Activated CD4-positive, alpha-beta T cell treated with anti-CD3 and anti-CD28 coated beads, Interleukin-2, amount 50 U/mL, for 24 hours (primary cell): ENCODE measurements at regions not wholly inside any gene's neighbourhood (a gene's known extent, or its start where the extent isn't known, plus 50 kb on each side); places are given as distances from the start of the nearest gene placed in this dataset.

Experiments used
- DNase-seq, 2 donors: peaks; one replicate each; pipeline ENCODE4 v3.0.0-alpha.2; 2020; ENCODE audit warnings: low read depth in 1 of 2, low spot score in 1 of 2

DNA sequence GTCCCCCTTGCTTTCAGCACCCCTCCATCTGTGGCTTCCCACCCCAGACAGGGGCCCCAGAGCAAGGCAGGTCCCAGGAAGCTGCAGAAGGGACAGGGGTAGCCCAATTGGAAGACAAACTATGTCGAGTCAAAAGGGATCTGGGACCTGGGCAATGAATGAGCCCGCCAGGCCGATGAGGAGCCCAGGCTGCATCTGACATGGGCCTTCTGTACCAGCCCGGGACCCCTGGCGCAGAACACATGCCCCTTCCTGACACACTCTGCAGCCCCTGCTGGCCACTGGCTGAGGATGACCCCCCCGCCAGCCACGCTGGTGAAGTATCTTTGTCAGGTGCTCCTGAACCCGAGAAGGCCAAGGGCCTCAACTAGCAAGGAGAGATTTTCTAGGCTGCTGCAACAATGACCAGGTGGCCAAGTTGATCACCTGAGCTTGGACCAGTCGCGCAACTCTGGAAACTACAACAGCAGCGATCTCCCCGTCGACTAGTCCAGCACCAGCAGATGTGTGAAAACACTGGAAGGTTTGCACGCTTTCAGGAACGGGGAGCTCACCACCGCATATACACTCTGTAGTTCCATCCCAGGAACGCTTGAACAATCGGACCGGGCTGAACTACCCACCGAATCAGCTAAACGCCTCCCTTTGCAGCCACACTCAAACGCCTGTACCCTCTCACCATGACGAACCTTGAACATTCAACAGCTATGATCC is 119.0 kb downstream of the NCOR2 start:
- no peak for DNase-seq

DNA sequence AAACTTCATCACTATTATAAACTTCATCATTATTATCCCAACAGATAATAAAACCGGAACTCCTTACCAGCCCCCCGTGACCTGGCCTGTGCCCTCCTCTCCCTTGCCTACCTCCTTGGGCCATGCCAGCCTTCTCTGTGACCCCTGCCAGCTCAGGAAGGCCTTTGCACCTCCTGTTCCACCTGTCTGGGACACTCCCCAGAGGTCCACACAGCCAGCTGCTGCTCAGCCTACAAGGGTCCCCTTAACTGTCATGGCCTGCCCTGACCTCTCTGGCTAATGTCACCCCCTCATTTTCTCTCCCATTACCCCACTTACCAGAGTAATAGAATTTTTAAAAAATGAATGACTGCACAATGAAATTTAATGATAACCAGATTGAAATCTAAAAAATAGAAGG is 121.0 kb downstream of the NCOR2 start:
- DNase-seq = no peak

DNA sequence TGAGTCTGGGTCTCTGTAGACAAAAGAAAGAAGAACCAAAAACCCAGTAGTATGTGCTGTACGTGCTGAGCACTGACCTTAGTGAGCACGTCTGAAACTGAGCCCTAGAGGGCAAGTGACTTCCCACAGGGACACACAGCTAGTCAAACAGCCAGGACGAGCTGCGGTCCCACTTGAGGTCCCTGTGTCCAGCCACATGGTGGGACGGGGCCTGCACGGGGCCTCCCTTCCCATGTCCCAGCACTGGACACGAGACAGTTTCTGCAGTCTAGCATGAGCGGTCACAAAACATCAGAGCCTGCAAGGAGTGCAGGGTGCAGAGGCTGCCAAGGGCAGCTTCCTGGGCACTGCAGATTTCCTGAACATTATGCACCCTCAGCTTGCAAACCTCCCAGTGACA is 121.6 kb downstream of the NCOR2 start:
- DNase-seq = no peak

DNA sequence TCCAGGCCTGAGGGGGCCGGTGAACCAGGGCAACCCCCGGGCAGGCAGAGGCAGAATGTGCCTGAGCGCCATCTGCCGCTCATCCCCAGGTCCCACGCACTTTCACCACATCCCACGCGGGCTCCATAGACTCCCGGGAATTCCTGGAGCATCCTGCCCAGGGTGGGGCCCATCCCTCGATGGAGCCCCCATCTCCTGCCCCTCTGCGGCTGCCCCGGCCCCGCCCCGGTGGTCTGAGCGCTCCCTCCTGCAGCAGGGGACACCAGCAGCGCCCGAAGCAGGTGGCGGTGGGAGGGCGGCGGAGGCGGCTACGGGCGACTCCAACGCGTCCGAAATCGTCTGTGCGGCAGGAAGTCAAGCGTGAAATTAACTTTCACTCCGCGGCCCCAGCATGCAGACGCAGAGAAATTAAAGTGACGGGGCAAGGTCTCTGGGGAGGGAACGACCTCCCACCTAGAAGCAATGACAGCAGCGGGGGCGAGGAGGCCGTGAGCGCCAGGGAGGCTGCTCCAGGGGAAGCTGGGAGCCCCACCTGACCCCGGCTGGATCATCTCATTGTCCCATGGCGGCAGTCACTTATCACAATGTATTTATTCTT is 122.2 kb downstream of the NCOR2 start:
- no peak for DNase-seq

DNA sequence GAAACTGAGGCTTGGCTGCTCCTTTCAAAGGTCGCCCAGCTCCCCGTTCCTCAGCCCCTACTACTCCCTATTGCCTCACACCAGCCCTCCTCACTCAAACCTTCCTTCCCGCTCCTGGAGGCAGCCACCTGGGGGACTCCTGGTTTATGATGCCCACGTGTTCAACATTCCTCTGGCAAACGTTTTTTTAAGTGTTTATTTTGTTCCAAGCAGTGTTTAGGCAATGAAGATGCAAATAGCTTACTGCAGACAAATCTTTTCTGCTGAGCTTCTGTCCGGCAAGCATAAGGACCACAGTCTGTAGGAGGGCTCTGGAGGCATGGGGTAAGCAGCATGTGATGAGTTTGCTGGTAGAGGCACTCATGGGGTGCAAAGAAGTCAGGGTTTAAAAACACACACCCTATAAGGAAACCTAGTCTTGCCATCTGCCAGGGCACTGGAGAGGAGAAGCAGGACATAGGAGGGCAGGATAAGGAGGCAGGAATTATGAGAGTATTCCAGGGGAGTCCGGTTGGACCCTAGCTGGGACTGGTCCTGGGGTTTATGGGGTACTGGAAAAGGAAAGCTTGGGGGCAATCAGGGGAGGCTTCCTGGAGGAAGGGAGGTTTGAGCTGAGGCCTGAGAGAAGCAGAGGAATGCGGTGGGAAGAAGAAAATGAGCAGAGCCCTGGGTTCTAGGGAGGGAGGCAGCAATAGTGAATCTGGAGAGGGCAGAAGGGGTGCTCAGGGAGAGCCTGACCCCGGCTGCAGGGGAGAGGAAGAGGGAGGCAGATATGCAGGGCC is 123.3 kb downstream of the NCOR2 start:
- DNase-seq = no peak

DNA sequence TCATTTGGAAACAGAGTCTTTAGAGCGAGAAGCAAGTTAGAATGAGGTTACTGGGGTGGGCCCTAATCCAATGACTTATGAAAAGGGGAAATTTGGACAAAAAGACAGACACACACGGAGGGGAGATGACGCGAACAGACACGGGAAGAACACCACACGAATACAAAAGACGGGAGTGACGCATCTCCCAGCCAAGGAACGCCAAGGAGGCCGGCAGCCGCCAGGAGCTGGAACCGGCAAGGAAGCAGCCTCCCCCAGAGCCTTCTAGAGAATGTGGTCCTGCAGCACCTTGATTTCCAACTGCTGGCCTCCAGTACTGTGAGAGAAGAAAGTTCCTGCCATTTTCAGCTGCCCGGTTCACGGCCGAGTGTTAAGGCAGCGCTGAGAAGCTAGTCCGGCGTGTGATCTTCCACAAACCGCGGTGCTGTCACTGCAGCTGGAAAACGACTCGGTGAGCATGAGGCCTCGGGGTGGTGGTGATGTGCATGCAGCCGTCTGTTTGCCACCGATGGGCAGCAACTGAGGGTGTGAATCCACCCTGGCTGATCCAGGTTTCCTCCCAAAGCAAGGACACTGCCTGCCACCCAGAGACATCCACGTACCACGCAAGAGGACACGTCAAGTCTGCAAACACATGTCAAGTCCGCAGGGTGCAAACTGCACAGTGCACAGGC is 124.5 kb downstream of the NCOR2 start:
- DNase-seq = no peak

DNA sequence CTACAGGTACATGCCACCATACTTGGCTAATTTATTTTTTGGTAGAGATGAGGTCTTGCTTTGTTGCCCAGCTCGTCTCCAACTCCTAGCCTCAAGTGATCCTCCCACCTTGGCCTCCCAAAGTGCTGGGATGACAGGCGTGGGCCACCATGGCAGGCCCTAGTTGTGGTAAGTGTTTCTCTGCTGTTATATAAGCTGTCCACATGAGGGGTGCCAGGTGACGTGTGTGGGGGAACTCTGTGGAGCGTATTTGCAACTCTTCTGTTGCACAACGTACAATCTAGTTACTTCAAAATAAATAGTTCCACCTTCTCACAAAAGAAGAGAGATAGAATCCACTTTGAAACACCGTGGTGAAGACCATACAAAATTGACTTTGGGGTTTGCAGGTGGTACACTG is 125.1 kb downstream of the NCOR2 start:
- DNase-seq = no peak

DNA sequence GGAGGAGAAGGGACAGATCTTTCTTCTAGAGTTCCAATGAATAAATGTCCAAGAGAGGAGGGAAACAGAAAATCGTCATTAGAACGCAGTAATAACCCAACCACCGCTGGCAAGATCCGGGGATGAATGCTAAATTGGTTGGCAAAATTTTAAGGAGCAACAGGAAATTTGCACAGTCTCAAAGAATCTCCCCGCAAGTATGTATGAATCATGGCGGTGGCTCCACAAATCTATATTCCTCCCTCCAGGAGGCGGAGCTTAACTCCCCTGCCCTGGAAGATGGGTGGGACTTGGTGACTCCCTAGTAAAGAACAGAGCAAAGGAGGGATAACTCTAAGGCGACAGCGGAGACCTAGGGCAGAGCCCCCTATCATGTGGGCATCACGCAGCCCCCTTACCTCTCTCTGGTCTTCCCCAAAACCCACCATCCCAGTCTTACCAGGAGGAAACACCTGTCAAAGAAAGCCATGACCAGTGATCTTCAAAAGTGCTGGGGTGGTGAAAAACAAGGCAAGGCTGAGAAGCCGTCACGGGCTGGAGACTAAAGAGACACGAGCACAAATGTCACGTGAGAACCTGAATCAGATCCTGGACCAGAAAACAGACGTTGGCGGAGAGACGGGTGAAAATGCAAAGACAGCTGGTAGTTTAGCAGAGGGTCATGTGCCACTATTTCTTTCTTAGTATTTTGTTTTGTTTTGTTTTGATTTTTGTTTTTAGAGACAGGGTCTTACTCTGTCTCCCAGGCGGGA is 125.8 kb downstream of the NCOR2 start:
- DNase-seq = no peak

DNA sequence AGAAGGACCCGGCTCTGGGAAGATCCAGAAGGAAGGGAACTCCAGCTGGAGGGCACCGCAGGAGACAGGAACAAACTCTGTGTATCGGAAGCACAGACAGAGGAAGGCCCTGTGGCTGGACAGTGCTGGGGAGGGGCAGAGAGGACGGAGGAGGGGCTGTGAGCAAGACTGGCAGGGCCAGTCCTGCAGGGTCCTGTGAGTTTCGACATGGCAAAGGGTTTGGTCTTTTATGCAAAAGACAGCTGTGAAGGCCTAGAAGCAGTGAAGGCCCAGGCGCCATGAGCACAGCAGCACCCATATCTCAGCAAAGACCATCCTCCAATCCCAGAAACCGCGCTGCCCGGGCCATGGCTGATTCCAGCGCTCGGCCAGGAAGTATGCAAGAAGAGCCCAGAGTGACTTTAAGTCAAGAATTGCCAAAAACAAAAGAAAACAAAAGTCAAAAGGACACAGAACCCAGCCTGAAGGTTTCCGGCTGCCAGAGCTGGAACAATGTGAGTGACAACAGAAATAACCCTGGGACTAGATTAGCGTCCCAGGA is 126.5 kb downstream of the NCOR2 start:
- DNase-seq = no peak

DNA sequence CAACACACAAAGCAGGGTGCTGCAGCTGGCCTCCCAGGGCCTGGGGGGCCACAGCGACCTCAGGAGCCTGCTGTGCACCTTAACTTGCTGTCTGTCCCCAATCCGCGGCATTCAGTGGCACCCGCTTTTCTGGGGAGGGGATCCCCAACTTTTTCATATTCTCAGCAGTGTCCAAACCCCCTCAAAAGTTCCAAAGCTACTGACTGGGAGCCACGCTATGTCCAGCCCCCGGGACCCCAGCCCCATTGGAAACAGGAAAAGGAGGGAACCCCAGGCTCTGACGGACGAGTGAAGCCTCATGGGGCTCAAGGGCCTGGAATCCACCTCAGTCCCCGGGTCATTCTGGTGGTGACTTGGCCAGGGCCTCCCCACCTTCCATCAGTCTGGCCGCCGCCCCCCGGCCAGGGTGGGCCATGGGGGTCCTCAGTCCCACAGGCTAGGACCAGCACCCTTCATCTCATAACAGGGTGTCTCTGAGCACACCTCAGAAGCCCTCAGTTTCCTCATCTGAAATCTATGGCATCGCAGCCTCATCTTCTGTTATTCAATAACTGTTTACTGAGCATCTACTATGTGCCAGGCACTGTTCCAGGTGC is 127.3 kb downstream of the NCOR2 start:
- no peak for DNase-seq

DNA sequence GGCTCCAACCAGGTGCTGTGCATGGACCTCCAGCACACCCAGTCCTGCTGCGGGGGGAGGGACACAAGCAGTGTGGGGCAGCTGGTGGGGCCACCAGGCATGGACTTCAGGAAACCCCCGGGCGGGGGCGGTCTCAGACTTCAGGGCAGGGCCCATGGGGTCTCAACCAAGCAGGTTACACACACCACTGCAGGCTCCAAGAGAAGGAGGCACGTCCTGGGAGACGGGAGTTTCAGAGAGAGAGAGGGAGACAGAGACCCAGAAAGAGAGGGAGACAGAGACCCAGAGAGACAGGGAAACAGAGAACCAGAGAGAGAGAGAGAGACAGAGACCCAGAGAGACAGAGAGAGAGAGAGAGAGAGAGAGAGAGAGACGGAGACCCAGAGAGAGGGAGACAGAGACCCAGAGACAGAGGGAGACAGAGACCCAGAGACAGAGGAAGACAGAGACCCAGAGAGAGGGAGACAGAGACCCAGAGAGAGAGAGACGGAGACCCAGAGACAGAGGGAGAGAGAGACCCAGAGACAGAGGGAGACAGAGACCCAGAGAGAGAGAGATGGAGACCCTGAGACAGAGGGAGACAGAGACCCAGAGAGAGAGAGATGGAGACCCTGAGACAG is 128.9 kb downstream of the NCOR2 start:
- DNase-seq = no peak

DNA sequence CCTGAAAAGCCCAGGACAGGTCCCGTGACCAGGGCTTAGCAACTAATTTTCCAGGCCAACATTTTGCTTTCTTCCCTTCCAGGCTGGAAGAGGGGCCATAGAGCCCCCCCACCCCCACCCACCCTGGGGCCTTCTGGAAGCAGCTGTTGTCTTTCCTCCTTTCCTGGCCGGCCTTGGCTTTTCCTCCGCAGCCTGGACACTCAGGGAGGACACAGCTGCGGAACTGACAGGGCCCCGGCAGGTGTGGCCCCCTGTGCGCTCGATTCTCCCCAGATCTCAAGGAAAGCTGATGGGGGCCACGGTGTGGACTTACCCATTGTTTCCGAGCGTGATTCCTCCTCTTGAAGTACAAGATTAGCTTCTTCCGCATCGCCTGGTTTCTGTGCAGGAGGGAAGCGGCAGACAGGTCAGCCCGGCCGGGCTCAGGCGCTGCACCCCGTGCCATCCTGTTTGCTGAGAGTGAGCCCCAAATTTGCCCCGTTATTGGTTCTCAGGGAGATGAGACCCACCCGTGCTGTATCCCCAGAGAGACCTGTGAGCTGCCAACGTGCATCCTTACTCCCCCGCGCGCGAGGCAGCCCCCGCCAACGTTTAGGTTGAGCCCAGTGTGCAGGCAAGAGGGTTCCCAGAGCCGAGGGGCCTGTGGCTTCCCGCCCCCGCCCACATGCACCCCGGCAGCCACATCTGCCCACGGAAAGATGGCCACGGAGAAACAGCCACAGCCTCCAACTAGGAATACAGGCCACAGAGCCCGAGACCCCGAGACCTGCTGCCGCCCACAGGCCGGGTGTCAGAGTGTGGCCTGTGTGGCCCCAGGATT is 129.6 kb downstream of the NCOR2 start:
- no peak for DNase-seq

DNA sequence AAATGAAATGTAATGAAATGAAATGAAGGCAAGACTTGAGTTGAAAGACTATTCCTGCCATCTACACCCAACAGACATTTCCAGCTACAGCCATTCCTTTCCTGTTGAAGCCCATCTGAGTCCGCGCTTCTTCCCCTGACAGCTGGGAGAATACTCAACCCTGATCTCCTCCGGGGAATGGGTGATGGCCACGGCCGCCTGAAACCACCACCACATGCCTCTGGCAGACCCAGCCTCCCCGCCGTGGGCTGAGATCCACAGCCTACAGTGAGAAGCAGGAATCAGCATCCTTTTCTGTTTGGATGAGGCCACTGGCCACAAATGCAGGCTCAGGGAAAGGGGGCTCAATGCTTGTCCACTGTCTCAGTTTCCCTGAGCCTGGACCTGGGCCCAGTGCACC is 130.3 kb downstream of the NCOR2 start:
- DNase-seq = no peak

DNA sequence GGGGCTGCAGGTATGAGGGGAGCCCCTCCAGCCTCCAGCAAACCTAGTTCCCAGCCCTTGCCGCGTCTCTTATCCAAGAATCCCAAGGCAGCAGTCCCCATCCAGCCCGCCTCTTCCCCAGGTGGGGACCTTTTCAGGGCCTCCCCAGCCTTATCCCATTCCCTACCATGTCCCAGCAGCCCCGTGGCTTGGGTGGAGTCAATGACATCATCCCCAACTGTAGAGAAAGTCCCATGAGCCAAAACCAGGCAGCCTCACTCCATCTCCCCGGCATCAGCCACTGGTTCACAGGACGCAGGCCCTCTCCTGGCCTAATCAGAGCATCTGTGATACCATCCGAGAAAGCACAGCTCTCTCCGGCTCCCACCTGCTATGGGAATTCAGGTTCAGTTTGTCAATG is 131.0 kb downstream of the NCOR2 start:
- DNase-seq = no peak

DNA sequence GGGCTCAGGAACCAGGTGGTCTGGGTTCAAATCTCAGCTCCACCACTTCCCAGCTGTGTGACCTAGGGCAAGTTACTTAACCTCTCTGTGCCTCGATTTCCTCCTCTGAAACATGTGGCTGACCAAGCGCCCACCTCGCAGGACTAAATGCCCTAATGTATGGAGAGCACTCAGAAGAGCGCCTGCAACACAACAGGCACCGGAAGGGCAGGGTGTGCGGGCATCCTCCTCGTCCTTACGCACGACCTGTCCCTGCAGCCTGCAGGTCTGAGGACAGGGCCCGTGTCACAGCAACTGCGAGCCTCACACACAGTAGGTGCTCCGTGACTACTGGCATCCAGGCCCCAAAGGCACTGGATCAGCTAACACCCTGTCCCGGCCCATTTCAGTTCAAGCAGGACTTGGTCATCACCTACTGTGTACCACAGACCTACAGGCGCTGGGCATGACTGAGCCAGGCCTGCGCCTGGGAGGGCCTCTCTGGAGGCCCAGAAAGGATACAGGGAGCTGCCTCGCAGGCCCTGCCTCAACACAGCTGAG is 131.5 kb downstream of the NCOR2 start:
- DNase-seq = no peak

DNA sequence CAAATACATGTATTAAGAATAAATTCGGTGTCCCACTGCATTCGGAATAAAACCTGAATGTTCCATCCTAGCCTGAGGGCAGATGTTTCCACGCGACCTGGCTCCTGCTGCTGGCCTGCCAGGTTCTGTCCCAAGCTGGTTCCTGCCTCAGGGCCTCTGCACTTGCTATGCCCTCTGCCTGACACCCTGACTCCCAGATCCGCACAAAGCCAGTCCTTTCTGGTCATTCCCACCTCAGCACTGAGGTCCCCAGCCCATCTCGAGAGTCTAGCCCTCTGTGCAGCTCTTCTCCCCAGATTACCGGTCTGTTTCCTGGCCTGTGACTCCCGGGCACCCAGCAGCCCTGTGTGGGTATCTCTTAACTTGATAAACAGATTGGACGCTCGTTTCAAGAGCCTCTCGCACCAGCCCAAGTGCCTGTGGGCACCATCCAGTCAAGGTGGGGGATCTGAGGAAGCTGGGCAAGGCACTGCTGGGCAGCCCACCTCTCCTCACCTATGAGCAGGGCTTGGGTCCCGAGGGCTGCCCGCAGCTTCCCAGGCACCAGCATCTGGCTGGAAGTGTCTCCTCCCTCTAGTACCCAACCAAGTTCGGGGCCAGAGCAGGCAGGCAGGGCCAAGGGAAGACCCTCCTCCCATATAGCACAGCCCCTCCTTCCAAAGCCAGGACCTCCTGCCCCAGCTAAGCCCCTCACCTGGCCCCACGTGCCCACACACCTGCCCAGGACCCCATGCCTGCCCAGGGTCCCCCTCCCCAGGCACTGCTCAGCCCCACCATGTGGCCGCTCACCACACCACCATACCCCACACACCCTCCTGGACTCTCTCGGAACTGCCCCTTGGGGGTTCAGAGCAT is 132.2 kb downstream of the NCOR2 start:
- DNase-seq = no peak

DNA sequence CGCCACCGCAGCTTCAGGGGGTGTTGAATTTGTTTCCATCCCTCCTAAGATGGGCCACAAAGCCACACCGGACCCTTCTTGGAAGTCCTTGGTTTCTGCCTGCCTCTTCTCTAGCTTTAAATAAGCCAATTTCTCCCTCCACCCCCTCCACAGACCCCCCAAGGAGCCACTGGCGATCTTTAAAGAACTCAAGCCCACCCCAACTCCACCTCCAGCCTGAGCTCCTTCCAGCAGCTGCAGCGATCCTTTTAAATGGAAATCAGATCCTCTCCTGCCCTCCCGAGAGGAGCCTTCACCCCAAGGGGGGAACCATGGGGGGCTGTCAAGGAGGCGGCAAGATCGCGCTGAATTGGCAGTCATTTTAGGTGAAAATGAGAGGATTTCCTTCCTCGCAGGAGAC is 133.1 kb downstream of the NCOR2 start:
- no peak for DNase-seq

DNA sequence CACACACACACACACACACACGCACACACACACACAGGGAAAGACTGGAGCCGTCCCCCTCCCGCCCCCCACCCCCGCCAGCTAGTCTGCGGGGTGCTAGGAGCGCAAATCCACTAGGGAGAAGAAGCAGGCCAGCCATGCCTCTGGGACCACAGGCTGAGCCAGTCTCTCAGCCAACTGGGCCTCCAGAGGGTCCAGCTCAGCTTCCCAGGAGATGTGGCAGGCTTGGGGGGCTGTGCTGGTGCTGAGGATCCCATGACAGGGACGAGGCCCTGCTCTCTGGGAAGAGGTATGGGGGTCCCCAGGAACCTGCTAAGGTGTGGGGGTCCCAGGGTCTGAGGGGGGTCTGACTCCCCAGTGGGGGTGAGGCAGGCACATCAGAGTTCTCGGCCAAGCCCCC is 133.5 kb downstream of the NCOR2 start:
- no peak for DNase-seq
